ENCODE measurements at regions not wholly inside any gene's neighbourhood (a gene's known extent, or its start where the extent isn't known, plus 50 kb on each side); places are given as distances from the start of the nearest gene placed in this dataset.

DNA sequence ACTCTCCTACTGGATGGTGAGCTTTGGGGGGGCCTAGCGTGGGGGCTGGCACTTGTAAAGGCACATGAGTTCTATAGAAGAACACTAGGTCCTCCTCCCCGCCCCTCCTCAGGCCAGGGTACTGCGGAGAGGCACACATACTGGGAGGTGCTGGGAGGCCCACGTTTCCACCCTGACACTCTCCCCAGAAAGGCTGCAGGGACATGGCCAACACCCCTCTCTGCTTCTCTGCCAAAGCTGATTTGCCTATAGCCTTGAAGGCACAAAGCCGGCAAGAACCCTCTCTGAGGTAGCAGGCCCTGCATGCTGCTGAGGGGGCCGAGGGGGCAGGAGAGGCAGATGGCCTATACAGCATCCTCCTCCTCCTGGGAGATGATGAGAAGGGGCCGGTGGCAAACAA, 112.8 kb downstream of the BUD13 start:
- TF ChIP-seq EZH2 (IDR thresholded peaks at IDR 0.05; ENCODE audit: borderline replicate concordance, insufficient read depth, low read length, poor library complexity, severe bottlenecking): no peak
- TF ChIP-seq, protein P1, sequence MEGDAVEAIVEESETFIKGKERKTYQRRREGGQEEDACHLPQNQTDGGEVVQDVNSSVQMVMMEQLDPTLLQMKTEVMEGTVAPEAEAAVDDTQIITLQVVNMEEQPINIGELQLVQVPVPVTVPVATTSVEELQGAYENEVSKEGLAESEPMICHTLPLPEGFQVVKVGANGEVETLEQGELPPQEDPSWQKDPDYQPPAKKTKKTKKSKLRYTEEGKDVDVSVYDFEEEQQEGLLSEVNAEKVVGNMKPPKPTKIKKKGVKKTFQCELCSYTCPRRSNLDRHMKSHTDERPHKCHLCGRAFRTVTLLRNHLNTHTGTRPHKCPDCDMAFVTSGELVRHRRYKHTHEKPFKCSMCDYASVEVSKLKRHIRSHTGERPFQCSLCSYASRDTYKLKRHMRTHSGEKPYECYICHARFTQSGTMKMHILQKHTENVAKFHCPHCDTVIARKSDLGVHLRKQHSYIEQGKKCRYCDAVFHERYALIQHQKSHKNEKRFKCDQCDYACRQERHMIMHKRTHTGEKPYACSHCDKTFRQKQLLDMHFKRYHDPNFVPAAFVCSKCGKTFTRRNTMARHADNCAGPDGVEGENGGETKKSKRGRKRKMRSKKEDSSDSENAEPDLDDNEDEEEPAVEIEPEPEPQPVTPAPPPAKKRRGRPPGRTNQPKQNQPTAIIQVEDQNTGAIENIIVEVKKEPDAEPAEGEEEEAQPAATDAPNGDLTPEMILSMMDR (IDR thresholded peaks at IDR 0.05; ENCODE audit: poor library complexity, severe bottlenecking): no peak
- TF ChIP-seq, protein P2, sequence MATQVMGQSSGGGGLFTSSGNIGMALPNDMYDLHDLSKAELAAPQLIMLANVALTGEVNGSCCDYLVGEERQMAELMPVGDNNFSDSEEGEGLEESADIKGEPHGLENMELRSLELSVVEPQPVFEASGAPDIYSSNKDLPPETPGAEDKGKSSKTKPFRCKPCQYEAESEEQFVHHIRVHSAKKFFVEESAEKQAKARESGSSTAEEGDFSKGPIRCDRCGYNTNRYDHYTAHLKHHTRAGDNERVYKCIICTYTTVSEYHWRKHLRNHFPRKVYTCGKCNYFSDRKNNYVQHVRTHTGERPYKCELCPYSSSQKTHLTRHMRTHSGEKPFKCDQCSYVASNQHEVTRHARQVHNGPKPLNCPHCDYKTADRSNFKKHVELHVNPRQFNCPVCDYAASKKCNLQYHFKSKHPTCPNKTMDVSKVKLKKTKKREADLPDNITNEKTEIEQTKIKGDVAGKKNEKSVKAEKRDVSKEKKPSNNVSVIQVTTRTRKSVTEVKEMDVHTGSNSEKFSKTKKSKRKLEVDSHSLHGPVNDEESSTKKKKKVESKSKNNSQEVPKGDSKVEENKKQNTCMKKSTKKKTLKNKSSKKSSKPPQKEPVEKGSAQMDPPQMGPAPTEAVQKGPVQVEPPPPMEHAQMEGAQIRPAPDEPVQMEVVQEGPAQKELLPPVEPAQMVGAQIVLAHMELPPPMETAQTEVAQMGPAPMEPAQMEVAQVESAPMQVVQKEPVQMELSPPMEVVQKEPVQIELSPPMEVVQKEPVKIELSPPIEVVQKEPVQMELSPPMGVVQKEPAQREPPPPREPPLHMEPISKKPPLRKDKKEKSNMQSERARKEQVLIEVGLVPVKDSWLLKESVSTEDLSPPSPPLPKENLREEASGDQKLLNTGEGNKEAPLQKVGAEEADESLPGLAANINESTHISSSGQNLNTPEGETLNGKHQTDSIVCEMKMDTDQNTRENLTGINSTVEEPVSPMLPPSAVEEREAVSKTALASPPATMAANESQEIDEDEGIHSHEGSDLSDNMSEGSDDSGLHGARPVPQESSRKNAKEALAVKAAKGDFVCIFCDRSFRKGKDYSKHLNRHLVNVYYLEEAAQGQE (IDR thresholded peaks at IDR 0.05; ENCODE audit: borderline replicate concordance): no peak
- no peak for TF ChIP-seq EP300 (conservative IDR thresholded peaks at IDR 0.05; ENCODE audit: poor library complexity, severe bottlenecking)
- no peak for TF ChIP-seq RAD21 (conservative IDR thresholded peaks at IDR 0.05)
- no peak for TF ChIP-seq SMC3 (conservative IDR thresholded peaks at IDR 0.05; ENCODE audit: poor library complexity)
- no peak for TF ChIP-seq POLR2AphosphoS5 (IDR thresholded peaks at IDR 0.05)

Data from neural cell (in vitro differentiated cells).